BJ (cell line): ENCODE measurements at regions not wholly inside any gene's neighbourhood (a gene's known extent, or its start where the extent isn't known, plus 50 kb on each side); places are given as distances from the start of the nearest gene placed in this dataset.

Experiments
- CTCF ChIA-PET: fragments of 350-600 bp; formaldehyde crosslinking; extraction: SDS; loops from one replicate; lab custom pipeline; 2021; ENCODE audit warnings: antibody characterized with exemption, inconsistent platforms; lab: Yijun Ruan, JAX
- POLR2A ChIA-PET: fragments of 300-600 bp; sonication (Branson Sonifier 250); formaldehyde crosslinking; extraction: SDS; loops from one replicate; lab custom pipeline; 2021; ENCODE audit warnings: antibody characterized with exemption; lab: Charles Lee
- DNase-seq: peaks from one replicate; pipeline ENCODE4 v3.0.0-alpha.2; 2011; ENCODE audit warnings: low read depth
- H3K27me3 ChIP-seq: 2 replicates; pipeline ENCODE4 v1.6.0; 2011; ENCODE audit warnings: low read length; ENCODE audit not compliant: control insufficient read depth, insufficient read depth
- H3K36me3 ChIP-seq: 2 replicates; pipeline ENCODE4 v1.5.1; 2011; ENCODE audit warnings: low read length; ENCODE audit not compliant: control insufficient read depth, insufficient read depth
- H3K4me3 ChIP-seq: 2 replicates; pipeline ENCODE4 v1.5.1; 2011; ENCODE audit warnings: low read depth, mild to moderate bottlenecking, control low read depth, low read length
- CTCF ChIP-seq: IDR thresholded peaks from 2 replicates; pipeline ENCODE4 v1.5.1; 2011; ENCODE audit warnings: low read depth, mild to moderate bottlenecking, control low read depth, inconsistent platforms, low read length, moderate library complexity; ENCODE audit not compliant: insufficient read depth

- Histone ChIP-seq H3K27me3 (no peaks in the 10 kb centered on the region), H3K4me3 (no peak overlapping the region), H3K36me3 (no peaks in the 10 kb centered on the region)
- TF ChIP-seq CTCF, result no peak
- ChIA-PET CTCF (interaction anchor here (0.6 kb wide), 1 partner anchor 29 kb away, joined by 3 read pairs; no protein-coding TSS in a partner anchor), POLR2A (no interaction called here)
- DNase-seq, result no peak
Measured at GRCh38 chr12:91555436-91556415, 373.1 kb upstream of the DCN start.

- no peaks in the 10 kb centered on the region for H3K36me3 ChIP-seq
- ChIA-PET POLR2A (no interaction called here), CTCF (no interaction called here)
- H3K27me3 ChIP-seq, result no peaks in the 10 kb centered on the region
- no peak overlapping the region for H3K4me3 ChIP-seq
- TF ChIP-seq CTCF, result no peak
- no peak for DNase-seq
Measured at GRCh38 chr12:91551927-91552326, 369.3 kb upstream of the DCN start.

GRCh38 chr12:91551242-91551641, 368.6 kb upstream of the DCN start:
- no peak for TF ChIP-seq CTCF
- Histone ChIP-seq H3K4me3 (no peak overlapping the region), H3K27me3 (no peaks in the 10 kb centered on the region), H3K36me3 (no peaks in the 10 kb centered on the region)
- DNase-seq, result no peak
- CTCF ChIA-PET, result no interaction called here
- POLR2A ChIA-PET, result no interaction called here

GRCh38 chr12:91542666-91543065, 360.0 kb upstream of the DCN start:
- ChIA-PET POLR2A (no interaction called here), CTCF (no interaction called here)
- Histone ChIP-seq H3K27me3 (no peaks in the 10 kb centered on the region), H3K36me3 (no peaks in the 10 kb centered on the region), H3K4me3 (no peak overlapping the region)
- no peak for DNase-seq
- TF ChIP-seq CTCF, result no peak

- ChIA-PET POLR2A (no interaction called here), CTCF (no interaction called here)
- no peak for DNase-seq
- no peaks in the 10 kb centered on the region for H3K27me3 ChIP-seq
- no peaks in the 10 kb centered on the region for H3K36me3 ChIP-seq
- no peak for TF ChIP-seq CTCF
- H3K4me3 ChIP-seq, result no peak overlapping the region
Measured at GRCh38 chr12:91542067-91542466, 359.4 kb upstream of the DCN start.
